K562 (cell line): ENCODE measurements at regions not wholly inside any gene's neighbourhood (a gene's known extent, or its start where the extent isn't known, plus 50 kb on each side); places are given as distances from the start of the nearest gene placed in this dataset.

Experiments
- ADNP ChIP-seq: fragments of 200-800 bp; sonication (Bioruptor generic); IDR thresholded peaks from 2 replicates; pipeline ENCODE4 v1.6.1; 2016; ENCODE audit warnings: missing genetic modification characterization, missing compliant biosample characterization
- ARNT ChIP-seq, 2 experiments: fragments of 450-650 bp; IDR thresholded peaks; 2 replicates each; pipeline ENCODE4 v1.6.1; 2016; ENCODE audit warnings: mild to moderate bottlenecking in 1 of 2
- CREM ChIP-seq: IDR thresholded peaks from 2 replicates; pipeline ENCODE4 v1.6.1; 2014; ENCODE audit warnings: antibody characterized with exemption, low read depth
- EP400 ChIP-seq: fragments of 450-650 bp; IDR thresholded peaks from 2 replicates; pipeline ENCODE4 v1.6.1; 2017; ENCODE audit warnings: antibody characterized with exemption, mild to moderate bottlenecking, moderate library complexity
- ETV6 ChIP-seq, 3 experiments: fragments of 150-350 bp in 1 of 3; sonication (generic) in 1 of 3; formaldehyde crosslinking in 1 of 3; IDR thresholded peaks; 2 replicates each; pipeline versions ENCODE4 v1.6.1 to v1.8.0; 2014 to 2022; ENCODE audit warnings: borderline replicate concordance in 2 of 3, low read depth in 2 of 3, antibody characterized with exemption in 1 of 3, low read length in 1 of 3, mild to moderate bottlenecking in 1 of 3, missing genetic modification reagents in 1 of 3
- FOXM1 ChIP-seq, 2 experiments: fragments of 450-650 bp in 1 of 2; sonication (generic) in 1 of 2; formaldehyde crosslinking in 1 of 2; IDR thresholded peaks; 2 replicates each; pipeline versions ENCODE4 v1.6.1 to v1.9.0; 2017 to 2022; ENCODE audit warnings: low read depth in 2 of 2, mild to moderate bottlenecking in 2 of 2, missing genetic modification reagents in 1 of 2, moderate library complexity in 1 of 2
- HNRNPUL1 ChIP-seq: fragments of 200-400 bp; formaldehyde crosslinking; IDR thresholded peaks from 2 replicates; pipeline ENCODE4 v1.6.1; 2017; ENCODE audit warnings: low read length
- JUNB ChIP-seq: fragments of 450-650 bp; formaldehyde crosslinking; conservative IDR thresholded peaks from 2 replicates; pipeline ENCODE4 v1.4.0; 2020; ENCODE audit warnings: mild to moderate bottlenecking
- POU5F1 ChIP-seq: fragments of 150-350 bp; IDR thresholded peaks from 2 replicates; pipeline ENCODE4 v1.6.1; 2014; ENCODE audit warnings: borderline replicate concordance, low read length, low read depth, mild to moderate bottlenecking; ENCODE audit not compliant: partially characterized antibody
- SP1 ChIP-seq: sonication (generic); formaldehyde crosslinking; IDR thresholded peaks from 2 replicates; pipeline ENCODE4 v1.8.1; 2022; ENCODE audit warnings: mild to moderate bottlenecking, missing genetic modification reagents
- ZNF507 ChIP-seq: conservative IDR thresholded peaks from 2 replicates; pipeline ENCODE4 v1.6.1; 2017; ENCODE audit warnings: missing genetic modification characterization, missing compliant biosample characterization
- ZNF77 ChIP-seq: fragments of 250-450 bp; sonication (Bioruptor Pico); IDR thresholded peaks from 2 replicates; pipeline ENCODE4 v1.5.0; 2020
- TF ChIP-seq, protein P1 (sequence below): fragments of 450-650 bp; IDR thresholded peaks from 2 replicates; pipeline ENCODE4 v1.6.1; 2017; ENCODE audit warnings: mild to moderate bottlenecking, moderate library complexity
- TF ChIP-seq, protein P2 (sequence below): fragments of 450-650 bp; conservative IDR thresholded peaks from 2 replicates; pipeline ENCODE4 v1.6.1; 2016; ENCODE audit warnings: missing genetic modification characterization, low read depth, mild to moderate bottlenecking, missing compliant biosample characterization, moderate library complexity
- TF ChIP-seq, protein P3 (sequence below): fragments of 250-450 bp; sonication (Bioruptor Pico); IDR thresholded peaks from 2 replicates; pipeline ENCODE4 v1.5.0; 2022; ENCODE audit warnings: mild to moderate bottlenecking
- TF ChIP-seq, protein P4 (sequence below): fragments of 450-650 bp; IDR thresholded peaks from 2 replicates; pipeline ENCODE4 v1.6.1; 2017; ENCODE audit warnings: antibody characterized with exemption
- TF ChIP-seq, protein P5 (sequence below): fragments of 250-450 bp; sonication (Bioruptor Pico); IDR thresholded peaks from 2 replicates; pipeline ENCODE4 v1.8.0; 2021; ENCODE audit warnings: moderate library complexity, mild to moderate bottlenecking, inconsistent platforms
- TF ChIP-seq, protein P6 (sequence below): fragments of 450-650 bp; IDR thresholded peaks from 2 replicates; pipeline ENCODE4 v1.6.1; 2016; ENCODE audit warnings: low read depth, mild to moderate bottlenecking, moderate library complexity

DNA sequence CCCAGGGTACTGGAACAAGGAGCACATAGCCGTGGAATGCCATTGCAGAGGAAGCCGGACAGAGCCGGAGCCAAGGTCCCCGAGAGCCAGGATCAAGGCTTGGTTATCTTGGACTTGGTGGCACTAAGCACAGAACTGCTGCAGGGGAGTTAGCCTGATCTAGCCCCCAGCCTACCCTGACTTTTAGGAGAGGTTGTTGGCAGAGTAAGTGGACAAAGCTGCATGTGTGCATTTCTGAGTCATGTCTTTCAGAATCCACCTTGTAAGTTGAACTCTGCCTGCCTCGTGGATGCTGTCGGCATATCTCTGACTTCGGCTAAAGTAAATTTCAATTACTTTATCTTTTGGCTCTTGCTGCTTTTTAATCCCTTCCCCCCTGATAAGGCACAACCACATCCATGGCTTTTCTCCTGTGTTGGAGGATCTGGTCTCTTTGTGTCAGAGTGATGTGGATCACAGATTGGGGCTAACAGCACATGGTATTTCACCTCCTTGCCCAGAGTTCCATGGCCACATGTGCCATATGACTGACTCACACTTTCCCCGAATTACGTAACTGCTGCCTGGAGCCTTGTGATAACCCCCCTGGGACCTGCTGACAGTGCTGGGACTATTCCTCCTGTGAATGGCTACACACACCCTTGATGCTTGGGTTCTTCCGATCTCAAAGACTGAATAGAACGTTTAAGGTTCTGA lies 240.3 kb downstream of the EMP1 start (continued):
- TF ChIP-seq, protein P1, sequence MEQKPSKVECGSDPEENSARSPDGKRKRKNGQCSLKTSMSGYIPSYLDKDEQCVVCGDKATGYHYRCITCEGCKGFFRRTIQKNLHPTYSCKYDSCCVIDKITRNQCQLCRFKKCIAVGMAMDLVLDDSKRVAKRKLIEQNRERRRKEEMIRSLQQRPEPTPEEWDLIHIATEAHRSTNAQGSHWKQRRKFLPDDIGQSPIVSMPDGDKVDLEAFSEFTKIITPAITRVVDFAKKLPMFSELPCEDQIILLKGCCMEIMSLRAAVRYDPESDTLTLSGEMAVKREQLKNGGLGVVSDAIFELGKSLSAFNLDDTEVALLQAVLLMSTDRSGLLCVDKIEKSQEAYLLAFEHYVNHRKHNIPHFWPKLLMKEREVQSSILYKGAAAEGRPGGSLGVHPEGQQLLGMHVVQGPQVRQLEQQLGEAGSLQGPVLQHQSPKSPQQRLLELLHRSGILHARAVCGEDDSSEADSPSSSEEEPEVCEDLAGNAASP = no peak
- TF ChIP-seq, protein P2, sequence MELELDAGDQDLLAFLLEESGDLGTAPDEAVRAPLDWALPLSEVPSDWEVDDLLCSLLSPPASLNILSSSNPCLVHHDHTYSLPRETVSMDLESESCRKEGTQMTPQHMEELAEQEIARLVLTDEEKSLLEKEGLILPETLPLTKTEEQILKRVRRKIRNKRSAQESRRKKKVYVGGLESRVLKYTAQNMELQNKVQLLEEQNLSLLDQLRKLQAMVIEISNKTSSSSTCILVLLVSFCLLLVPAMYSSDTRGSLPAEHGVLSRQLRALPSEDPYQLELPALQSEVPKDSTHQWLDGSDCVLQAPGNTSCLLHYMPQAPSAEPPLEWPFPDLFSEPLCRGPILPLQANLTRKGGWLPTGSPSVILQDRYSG (tag) = no peak
- TF ChIP-seq, protein P3, sequence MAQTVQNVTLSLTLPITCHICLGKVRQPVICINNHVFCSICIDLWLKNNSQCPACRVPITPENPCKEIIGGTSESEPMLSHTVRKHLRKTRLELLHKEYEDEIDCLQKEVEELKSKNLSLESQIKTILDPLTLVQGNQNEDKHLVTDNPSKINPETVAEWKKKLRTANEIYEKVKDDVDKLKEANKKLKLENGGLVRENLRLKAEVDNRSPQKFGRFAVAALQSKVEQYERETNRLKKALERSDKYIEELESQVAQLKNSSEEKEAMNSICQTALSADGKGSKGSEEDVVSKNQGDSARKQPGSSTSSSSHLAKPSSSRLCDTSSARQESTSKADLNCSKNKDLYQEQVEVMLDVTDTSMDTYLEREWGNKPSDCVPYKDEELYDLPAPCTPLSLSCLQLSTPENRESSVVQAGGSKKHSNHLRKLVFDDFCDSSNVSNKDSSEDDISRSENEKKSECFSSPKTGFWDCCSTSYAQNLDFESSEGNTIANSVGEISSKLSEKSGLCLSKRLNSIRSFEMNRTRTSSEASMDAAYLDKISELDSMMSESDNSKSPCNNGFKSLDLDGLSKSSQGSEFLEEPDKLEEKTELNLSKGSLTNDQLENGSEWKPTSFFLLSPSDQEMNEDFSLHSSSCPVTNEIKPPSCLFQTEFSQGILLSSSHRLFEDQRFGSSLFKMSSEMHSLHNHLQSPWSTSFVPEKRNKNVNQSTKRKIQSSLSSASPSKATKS (CRISPR knock-in tag) = no peak
- TF ChIP-seq, protein P4, sequence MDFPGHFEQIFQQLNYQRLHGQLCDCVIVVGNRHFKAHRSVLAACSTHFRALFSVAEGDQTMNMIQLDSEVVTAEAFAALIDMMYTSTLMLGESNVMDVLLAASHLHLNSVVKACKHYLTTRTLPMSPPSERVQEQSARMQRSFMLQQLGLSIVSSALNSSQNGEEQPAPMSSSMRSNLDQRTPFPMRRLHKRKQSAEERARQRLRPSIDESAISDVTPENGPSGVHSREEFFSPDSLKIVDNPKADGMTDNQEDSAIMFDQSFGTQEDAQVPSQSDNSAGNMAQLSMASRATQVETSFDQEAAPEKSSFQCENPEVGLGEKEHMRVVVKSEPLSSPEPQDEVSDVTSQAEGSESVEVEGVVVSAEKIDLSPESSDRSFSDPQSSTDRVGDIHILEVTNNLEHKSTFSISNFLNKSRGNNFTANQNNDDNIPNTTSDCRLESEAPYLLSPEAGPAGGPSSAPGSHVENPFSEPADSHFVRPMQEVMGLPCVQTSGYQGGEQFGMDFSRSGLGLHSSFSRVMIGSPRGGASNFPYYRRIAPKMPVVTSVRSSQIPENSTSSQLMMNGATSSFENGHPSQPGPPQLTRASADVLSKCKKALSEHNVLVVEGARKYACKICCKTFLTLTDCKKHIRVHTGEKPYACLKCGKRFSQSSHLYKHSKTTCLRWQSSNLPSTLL = no peak
- no peak for TF ChIP-seq ZNF77 (CRISPR knock-in tag)
- TF ChIP-seq ADNP = no peak
- TF ChIP-seq SP1 = no peak
- TF ChIP-seq HNRNPUL1 = no peak
- TF ChIP-seq ARNT (IDR thresholded peaks at IDR 0.05) = no peak
- peak; percentile 37; the same call in 1 of the 2 replicates for TF ChIP-seq CREM
- TF ChIP-seq POU5F1 = no peak
- no peak for TF ChIP-seq ETV6 (IDR thresholded peaks at IDR 0.05; ENCODE audit: borderline replicate concordance in 1 of 2, low read depth in 2 of 2, low read length in 1 of 2)
- no peak for TF ChIP-seq ETV6 (CRISPR knock-in tag; IDR thresholded peaks at IDR 0.05; ENCODE audit: borderline replicate concordance)
- TF ChIP-seq, protein P5, sequence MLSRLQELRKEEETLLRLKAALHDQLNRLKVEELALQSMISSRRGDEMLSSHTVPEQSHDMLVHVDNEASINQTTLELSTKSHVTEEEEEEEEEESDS (CRISPR knock-in tag) = no peak
- TF ChIP-seq EP400 = peak; percentile 62
- TF ChIP-seq, protein P6, sequence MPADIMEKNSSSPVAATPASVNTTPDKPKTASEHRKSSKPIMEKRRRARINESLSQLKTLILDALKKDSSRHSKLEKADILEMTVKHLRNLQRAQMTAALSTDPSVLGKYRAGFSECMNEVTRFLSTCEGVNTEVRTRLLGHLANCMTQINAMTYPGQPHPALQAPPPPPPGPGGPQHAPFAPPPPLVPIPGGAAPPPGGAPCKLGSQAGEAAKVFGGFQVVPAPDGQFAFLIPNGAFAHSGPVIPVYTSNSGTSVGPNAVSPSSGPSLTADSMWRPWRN = peak; percentile 97
- TF ChIP-seq FOXM1 (IDR thresholded peaks at IDR 0.05; ENCODE audit: low read depth) = peak; percentile 79; the same call in 1 of the 2 replicates
- no peak for TF ChIP-seq FOXM1 (CRISPR knock-in tag; IDR thresholded peaks at IDR 0.05; ENCODE audit: low read depth)
- peak; percentile 49; the same call in 1 of the 2 replicates for TF ChIP-seq JUNB
- TF ChIP-seq ZNF507 (tag) = no peak
